HFF-Myc (cell line): ENCODE measurements at regions not wholly inside any gene's neighbourhood (a gene's known extent, or its start where the extent isn't known, plus 50 kb on each side); places are given as distances from the start of the nearest gene placed in this dataset.
A peak's percentile ranks its signal among the peaks of the same experiment; 100 is the strongest.

Experiments used
- DNase-seq: peaks from one replicate; pipeline ENCODE4 v3.0.0-alpha.2; 2011; ENCODE audit warnings: low read depth; ENCODE audit errors: extremely low read depth
- H3K4me3 ChIP-seq: replicated peaks from 2 replicates; pipeline ENCODE4 v1.5.1; 2011; ENCODE audit warnings: low read depth, mild to moderate bottlenecking, control low read depth, low read length
- TF ChIP-seq, protein P1 (sequence below): IDR thresholded peaks from 2 replicates; pipeline ENCODE4 v1.5.1; 2012; ENCODE audit warnings: mild to moderate bottlenecking, low read depth, low read length, control low read depth; ENCODE audit errors: missing control alignments

DNA sequence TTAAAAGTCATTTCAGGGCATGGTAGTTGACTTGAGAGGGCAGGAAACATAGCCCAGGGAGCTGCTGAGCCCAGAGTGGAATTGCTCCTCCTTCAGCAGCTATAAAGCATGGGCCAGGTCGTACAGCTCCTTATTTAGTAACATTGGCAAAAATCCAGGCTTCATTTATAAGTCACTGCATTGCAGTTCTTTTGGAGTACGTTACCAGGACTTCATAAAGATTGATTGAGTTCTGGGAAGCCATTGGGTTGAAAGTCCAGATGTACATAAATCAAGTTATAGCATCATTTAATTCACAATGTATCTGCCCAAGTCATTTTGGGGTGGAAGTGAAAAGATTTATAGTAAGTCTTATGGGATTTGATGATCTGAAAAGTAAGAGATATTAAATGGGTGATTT is 53.0 kb upstream of the ANKEF1 start:
- TF ChIP-seq, protein P1, sequence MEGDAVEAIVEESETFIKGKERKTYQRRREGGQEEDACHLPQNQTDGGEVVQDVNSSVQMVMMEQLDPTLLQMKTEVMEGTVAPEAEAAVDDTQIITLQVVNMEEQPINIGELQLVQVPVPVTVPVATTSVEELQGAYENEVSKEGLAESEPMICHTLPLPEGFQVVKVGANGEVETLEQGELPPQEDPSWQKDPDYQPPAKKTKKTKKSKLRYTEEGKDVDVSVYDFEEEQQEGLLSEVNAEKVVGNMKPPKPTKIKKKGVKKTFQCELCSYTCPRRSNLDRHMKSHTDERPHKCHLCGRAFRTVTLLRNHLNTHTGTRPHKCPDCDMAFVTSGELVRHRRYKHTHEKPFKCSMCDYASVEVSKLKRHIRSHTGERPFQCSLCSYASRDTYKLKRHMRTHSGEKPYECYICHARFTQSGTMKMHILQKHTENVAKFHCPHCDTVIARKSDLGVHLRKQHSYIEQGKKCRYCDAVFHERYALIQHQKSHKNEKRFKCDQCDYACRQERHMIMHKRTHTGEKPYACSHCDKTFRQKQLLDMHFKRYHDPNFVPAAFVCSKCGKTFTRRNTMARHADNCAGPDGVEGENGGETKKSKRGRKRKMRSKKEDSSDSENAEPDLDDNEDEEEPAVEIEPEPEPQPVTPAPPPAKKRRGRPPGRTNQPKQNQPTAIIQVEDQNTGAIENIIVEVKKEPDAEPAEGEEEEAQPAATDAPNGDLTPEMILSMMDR: no peak
- DNase-seq: no peak
- no peak overlapping the region for H3K4me3 ChIP-seq

DNA sequence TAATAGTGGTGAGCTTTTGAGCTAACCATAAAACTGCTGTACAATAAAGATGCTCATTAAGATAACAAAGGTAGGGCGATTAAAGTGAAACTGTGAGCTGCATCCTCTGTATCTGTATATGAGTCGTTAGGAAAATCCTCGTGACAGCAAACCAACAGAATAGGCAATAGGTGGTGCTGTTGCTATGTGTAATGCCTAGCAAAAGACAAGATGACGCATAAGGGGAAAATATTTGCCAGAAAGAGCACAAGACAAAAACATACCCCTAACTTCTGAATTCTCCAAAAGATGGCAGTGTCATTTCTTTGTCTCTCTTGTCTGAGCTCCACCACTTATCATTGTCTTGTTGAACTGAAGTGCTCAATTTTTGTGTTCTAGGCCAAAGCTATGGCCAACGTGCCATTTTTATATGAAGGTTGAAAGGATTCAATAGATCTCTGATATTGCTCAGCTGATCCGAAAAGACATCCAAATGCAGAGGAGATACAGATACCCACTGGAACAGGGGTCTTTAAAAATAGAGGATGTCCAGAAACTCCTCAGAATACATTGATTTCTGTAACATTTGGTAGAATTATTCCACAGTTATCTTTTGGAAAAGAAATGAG is 56.3 kb upstream of the ANKEF1 start:
- H3K4me3 ChIP-seq: no peak overlapping the region
- TF ChIP-seq, protein P1: peak; percentile 62
- DNase-seq: peak; percentile 76

DNA sequence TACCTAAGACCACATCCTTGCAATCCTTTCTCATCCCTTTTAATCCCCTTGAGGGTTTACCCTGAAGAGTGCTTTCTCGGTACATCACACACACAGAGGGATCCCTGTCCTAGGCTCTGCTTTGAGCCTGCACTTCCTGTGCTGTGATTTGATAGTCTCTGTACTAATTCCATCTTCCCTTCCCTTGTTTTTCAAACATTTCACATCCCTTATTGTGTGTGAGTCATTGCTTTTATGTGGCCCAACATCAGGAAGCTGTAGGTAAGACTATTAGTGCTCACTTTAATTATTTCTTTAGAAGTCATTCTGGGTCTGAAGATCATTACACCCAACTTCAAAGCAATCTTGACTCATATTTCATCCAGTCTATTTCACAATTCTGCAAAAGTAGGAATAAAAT is 57.2 kb upstream of the ANKEF1 start:
- no peak overlapping the region for H3K4me3 ChIP-seq
- no peak for DNase-seq
- TF ChIP-seq, protein P1: no peak

DNA sequence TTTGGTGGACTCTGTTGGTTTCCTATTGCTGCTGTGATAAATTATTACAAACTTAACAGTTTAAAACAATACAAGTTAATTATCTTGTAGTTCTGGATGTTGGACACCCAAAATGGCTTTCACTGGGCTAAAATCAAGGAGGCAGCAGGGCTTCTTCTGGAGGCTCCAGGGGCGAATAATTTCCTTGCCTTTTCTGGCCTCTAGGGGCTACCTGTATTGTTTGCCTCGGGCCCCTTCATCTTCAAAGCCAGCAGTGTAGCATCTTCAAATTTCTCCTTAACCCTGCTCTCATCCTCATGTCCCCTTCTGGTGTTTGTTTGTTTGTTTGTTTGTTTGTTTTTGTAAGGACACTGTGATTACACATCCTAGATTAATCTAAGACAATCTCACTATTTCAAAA is 60.5 kb upstream of the ANKEF1 start:
- DNase-seq: no peak
- TF ChIP-seq, protein P1: peak; percentile 14
- no peak overlapping the region for H3K4me3 ChIP-seq

DNA sequence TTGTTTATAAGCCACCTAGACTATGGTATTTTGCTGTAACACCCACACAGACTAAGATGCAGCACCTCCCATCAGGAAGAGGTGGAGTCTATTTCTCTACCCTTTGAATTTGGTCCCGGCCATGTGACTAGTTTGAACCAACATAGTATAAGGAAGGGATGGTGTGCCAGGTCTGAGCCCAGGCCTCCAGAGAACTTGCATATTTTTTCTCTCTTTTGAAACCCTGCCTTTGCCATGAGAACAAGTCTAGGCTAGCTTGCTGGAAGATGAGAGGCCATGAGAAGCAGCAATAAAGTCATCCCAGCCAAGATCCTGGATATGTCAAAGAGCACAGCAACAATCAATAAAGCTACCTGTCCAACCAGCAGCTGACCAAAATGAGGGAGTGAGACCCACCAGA is 63.0 kb upstream of the ANKEF1 start:
- no peak for DNase-seq
- TF ChIP-seq, protein P1: no peak
- H3K4me3 ChIP-seq: no peak overlapping the region

DNA sequence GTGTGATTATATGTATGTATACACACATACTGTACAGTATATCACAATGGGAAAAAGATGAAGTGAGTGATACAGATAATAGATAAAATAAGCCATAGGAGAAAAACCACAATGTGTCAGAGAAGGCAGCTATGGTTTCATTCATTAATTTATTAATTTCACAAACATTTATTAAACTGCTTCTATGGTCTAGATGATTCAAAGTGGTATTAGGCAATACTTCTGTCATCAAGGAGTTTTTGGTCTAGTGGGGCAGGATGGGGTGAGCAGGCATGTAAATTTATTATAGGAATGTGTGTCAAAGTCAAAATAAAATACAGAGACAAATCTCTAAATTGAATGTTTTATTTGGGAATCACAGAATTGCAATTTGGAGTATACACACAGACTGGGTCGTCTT is 65.2 kb upstream of the ANKEF1 start:
- no peak for DNase-seq
- no peak overlapping the region for H3K4me3 ChIP-seq
- TF ChIP-seq, protein P1: no peak

DNA sequence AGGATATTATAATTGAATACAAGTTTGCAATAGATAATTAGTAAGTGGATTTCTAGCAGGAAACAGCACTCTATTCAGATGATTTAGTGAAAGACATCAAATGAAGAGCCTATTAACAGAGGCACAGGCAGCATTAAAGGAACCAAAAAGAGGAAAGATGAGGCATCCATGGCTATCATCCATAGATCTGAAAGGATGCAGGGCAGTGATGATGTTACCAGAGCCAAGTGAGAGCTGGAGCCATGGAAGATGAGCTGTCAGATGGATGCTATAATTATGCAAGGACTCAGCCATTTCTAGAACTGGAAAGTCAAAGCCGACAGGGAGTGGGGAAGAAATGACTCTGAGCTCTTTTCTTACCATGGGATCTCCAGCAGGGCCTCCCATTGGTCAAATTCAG is 66.8 kb upstream of the ANKEF1 start:
- TF ChIP-seq, protein P1: no peak
- DNase-seq: no peak
- no peak overlapping the region for H3K4me3 ChIP-seq
